ENCODE measurements at regions not wholly inside any gene's neighbourhood (a gene's known extent, or its start where the extent isn't known, plus 50 kb on each side); places are given as distances from the start of the nearest gene placed in this dataset. TPM values are rescaled to one million over a fixed set of nuclear protein-coding genes. Genes with fewer than 3 reads are reported as not detected.

DNA sequence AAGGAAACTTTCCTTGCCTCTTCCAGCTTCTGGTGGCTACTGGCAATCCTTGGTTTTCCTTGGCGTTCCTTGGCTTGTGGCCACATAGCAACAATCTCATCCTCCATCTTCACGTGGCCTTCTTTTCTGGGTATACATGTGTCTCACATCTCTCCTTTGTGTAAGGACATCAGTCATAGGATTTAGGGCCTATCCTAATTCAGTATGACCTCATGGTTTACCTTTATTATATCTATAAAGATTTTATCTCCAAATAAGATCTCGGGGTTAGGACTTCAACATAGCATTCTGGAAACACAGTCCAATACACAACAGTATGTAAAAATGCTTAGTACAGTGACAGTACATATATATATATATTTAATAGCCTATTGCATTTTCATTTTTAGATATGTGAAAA, 58.4 kb upstream of the LRIG3 start:
- Histone ChIP-seq H3K4me2 (no peak overlapping the region), H4K20me1 (ENCODE audit: insufficient read depth, poor library complexity, severe bottlenecking) (no peaks in the 10 kb centered on the region), H3K36me3 (replicated peaks; ENCODE audit: insufficient read depth, low read depth) (no peaks in the 10 kb centered on the region), H3K27me3 (no peaks in the 10 kb centered on the region), H3K27ac (no peak overlapping the region), H3K79me2 (no peaks in the 10 kb centered on the region), H2AFZ (no peak overlapping the region), H3K9me2 (replicated peaks; ENCODE audit: insufficient read depth) (no peaks in the 10 kb centered on the region), H3K4me1 (ENCODE audit: insufficient read depth) (no peaks in the 10 kb centered on the region), H3K9me3 (ENCODE audit: low read depth) (no peaks in the 10 kb centered on the region), H3K4me3 (no peak overlapping the region)
- DNase-seq (ENCODE audit: low spot score) = no peak
- 72% methylated on average over 3 of the region's 3 CpGs for WGBS (ENCODE audit: low lambda C conversion rate, missing lambda C conversion rate)
- TF ChIP-seq CTCF (IDR thresholded peaks at IDR 0.05; ENCODE audit: poor library complexity) (no peak), EZH2phosphoT487 (IDR thresholded peaks at IDR 0.05; ENCODE audit: low read depth, severe bottlenecking, unreplicated experiment) (no peak), EZH2 (IDR thresholded peaks at IDR 0.05; ENCODE audit: borderline replicate concordance) (no peak)

- 73% methylated on average over 4 of the region's 4 CpGs for WGBS (ENCODE audit: low lambda C conversion rate, missing lambda C conversion rate)
- no peaks in the 10 kb centered on the region for H3K36me3 ChIP-seq (replicated peaks; ENCODE audit: insufficient read depth, low read depth)
- H4K20me1 ChIP-seq (ENCODE audit: insufficient read depth, poor library complexity, severe bottlenecking) = no peaks in the 10 kb centered on the region
- no peaks in the 10 kb centered on the region for H3K9me2 ChIP-seq (replicated peaks; ENCODE audit: insufficient read depth)
- H3K4me1 ChIP-seq (ENCODE audit: insufficient read depth) = no peaks in the 10 kb centered on the region
- no peak overlapping the region for H3K27ac ChIP-seq
- H2AFZ ChIP-seq = no peak overlapping the region
- no peak for DNase-seq (ENCODE audit: low spot score)
- H3K9me3 ChIP-seq (ENCODE audit: low read depth) = no peaks in the 10 kb centered on the region
- H3K4me3 ChIP-seq = no peak overlapping the region
- H3K4me2 ChIP-seq = no peak overlapping the region
- no peaks in the 10 kb centered on the region for H3K27me3 ChIP-seq
- no peak for TF ChIP-seq EZH2 (IDR thresholded peaks at IDR 0.05; ENCODE audit: borderline replicate concordance)
- no peak for TF ChIP-seq EZH2phosphoT487 (IDR thresholded peaks at IDR 0.05; ENCODE audit: low read depth, severe bottlenecking, unreplicated experiment)
- no peak for TF ChIP-seq CTCF (IDR thresholded peaks at IDR 0.05; ENCODE audit: poor library complexity)
- H3K79me2 ChIP-seq = no peaks in the 10 kb centered on the region
These were observed 57.2 kb upstream of the LRIG3 start for GRCh38 chr12:58977476-58977875.

DNA sequence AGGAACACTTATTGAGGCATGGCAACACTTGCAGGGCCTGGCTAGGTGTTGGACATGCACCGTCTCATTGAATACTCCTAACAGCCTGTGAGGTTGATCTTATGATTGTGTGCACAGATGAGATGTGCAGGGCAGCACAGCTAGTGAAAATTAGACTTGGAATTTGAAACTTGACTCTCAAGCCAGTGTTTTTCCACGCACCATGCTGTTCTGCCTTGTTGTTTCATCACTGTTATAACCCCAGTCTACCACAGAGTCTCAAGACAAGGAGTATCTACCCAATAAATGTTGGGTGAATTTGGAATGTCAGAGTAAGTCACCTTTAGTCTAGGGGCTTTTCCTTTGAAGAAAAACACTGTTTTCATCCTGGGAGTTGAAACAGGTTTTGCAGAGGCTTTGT, 55.8 kb upstream of the LRIG3 start:
- no peaks in the 10 kb centered on the region for H3K36me3 ChIP-seq (replicated peaks; ENCODE audit: insufficient read depth, low read depth)
- no peak overlapping the region for H3K4me3 ChIP-seq
- no peaks in the 10 kb centered on the region for H3K9me2 ChIP-seq (replicated peaks; ENCODE audit: insufficient read depth)
- no peaks in the 10 kb centered on the region for H3K79me2 ChIP-seq
- no peaks in the 10 kb centered on the region for H3K27me3 ChIP-seq
- no peaks in the 10 kb centered on the region for H3K9me3 ChIP-seq (ENCODE audit: low read depth)
- no peaks in the 10 kb centered on the region for H4K20me1 ChIP-seq (ENCODE audit: insufficient read depth, poor library complexity, severe bottlenecking)
- no peaks in the 10 kb centered on the region for H3K4me1 ChIP-seq (ENCODE audit: insufficient read depth)
- H2AFZ ChIP-seq = no peak overlapping the region
- no peak overlapping the region for H3K4me2 ChIP-seq
- no peak overlapping the region for H3K27ac ChIP-seq
- TF ChIP-seq CTCF (IDR thresholded peaks at IDR 0.05; ENCODE audit: poor library complexity) (no peak), EZH2 (IDR thresholded peaks at IDR 0.05; ENCODE audit: borderline replicate concordance) (no peak), EZH2phosphoT487 (IDR thresholded peaks at IDR 0.05; ENCODE audit: low read depth, severe bottlenecking, unreplicated experiment) (no peak)
- 80% methylated on average over 2 of the region's 2 CpGs for WGBS (ENCODE audit: low lambda C conversion rate, missing lambda C conversion rate)
- no peak for DNase-seq (ENCODE audit: low spot score)

Small RNA genes lying in the stretch of these regions (small RNA-seq; reads per million reads assigned to genes)
- not detected for gene RNU6-279P
- not detected for gene RNU6-871P

All from hepatocyte (in vitro differentiated cells).